GM12891 (cell line): ENCODE measurements at regions not wholly inside any gene's neighbourhood (a gene's known extent, or its start where the extent isn't known, plus 50 kb on each side); places are given as distances from the start of the nearest gene placed in this dataset.

ENCODE experiments used
- PAX5 ChIP-seq: IDR thresholded peaks from 2 replicates; pipeline ENCODE4 v1.6.1; 2011; ENCODE audit warnings: low read length, moderate library complexity, mild to moderate bottlenecking; ENCODE audit not compliant: insufficient read depth, severe bottlenecking
- POLR2A ChIP-seq: IDR thresholded peaks from 2 replicates; pipeline ENCODE4 v1.6.1; 2011; ENCODE audit warnings: low read depth, low read length, control low read depth
- POLR2AphosphoS5 ChIP-seq: IDR thresholded peaks from 2 replicates; pipeline ENCODE4 v1.6.1; 2011; ENCODE audit warnings: low read depth, low read length, control low read depth
- POU2F2 ChIP-seq: IDR thresholded peaks from 2 replicates; pipeline ENCODE4 v1.6.1; 2011; ENCODE audit warnings: low read depth, mild to moderate bottlenecking, control low read depth, low read length, moderate library complexity
- SPI1 ChIP-seq: IDR thresholded peaks from 2 replicates; pipeline ENCODE4 v1.6.1; 2011; ENCODE audit warnings: low read depth, low read length, control low read depth
- TAF1 ChIP-seq: IDR thresholded peaks from 2 replicates; pipeline ENCODE4 v1.6.1; 2011; ENCODE audit warnings: low read depth, low read length, control low read depth

DNA sequence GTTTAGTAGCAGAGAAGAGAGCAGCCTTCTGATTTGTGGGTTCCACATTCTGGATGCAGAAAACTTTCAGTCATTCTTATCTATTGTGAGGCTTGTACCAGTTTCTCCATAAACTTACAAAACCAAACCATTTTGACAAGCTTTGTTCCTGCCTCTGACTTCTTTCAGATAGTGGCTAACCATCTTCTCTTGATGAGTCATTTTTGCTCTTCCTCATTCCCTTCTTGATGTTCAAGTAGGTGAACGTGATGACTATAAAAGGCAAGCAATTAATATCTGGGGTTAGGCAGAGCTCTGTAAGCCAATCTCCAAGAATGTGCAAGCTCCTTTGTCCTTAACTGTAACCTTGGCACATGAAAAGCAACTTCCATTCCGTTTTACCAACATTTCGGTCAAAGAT, 2083.1 kb upstream of the PIK3C3 start:
- TF ChIP-seq POLR2A (no peak), PAX5 (no peak), POLR2AphosphoS5 (no peak), TAF1 (no peak), SPI1 (no peak), POU2F2 (no peak)
